ENCODE measurements at regions not wholly inside any gene's neighbourhood (a gene's known extent, or its start where the extent isn't known, plus 50 kb on each side); places are given as distances from the start of the nearest gene placed in this dataset.

DNA sequence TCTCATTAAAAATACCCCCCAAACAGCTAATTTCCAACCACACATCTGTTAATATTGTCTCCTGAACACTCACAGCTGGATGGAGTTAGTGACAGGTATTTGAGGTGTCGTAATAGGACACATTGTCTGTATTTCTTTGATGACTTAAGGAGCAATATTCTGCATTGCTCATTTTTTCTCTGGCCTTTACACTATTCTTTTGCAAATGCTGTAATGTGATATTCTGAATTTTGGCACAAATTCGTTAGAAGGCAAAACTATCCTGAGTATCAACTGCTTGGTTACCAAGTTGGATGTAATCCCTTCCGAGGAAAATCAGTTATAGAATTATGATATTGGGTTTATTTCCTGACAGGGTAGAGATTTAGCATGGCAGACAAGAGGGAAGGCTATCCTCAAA, 1030.2 kb downstream of the MCTP2 start:
- intact Hi-C loops (cut with DNase I; ENCODE audit: low total_unique reads) = loop anchor here (5.0 to 10.0 kb wide), 4 partner anchors 66 to 1061 kb away; no protein-coding TSS in a partner anchor

DNA sequence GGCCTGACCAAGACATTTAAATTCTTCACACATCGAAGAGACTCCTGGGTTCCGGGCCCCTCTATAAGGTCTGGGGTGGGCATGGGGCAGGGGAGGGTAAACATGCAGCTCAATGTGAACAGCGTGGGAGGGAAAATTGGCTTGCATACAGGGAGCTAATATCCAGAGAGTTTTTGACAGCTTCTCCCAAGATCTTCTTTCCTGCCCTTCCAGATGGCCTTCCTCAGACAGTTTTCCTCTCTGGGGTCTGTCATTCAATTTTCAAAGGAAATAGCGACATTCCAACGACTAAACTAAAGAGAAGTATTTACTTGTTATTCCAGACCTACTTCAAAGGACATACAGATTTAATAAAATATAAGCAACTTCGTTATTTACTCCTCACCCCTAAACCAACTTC, 1030.6 kb downstream of the MCTP2 start:
- DNase-seq = no peak
- TF ChIP-seq, protein P1, sequence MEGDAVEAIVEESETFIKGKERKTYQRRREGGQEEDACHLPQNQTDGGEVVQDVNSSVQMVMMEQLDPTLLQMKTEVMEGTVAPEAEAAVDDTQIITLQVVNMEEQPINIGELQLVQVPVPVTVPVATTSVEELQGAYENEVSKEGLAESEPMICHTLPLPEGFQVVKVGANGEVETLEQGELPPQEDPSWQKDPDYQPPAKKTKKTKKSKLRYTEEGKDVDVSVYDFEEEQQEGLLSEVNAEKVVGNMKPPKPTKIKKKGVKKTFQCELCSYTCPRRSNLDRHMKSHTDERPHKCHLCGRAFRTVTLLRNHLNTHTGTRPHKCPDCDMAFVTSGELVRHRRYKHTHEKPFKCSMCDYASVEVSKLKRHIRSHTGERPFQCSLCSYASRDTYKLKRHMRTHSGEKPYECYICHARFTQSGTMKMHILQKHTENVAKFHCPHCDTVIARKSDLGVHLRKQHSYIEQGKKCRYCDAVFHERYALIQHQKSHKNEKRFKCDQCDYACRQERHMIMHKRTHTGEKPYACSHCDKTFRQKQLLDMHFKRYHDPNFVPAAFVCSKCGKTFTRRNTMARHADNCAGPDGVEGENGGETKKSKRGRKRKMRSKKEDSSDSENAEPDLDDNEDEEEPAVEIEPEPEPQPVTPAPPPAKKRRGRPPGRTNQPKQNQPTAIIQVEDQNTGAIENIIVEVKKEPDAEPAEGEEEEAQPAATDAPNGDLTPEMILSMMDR (IDR thresholded peaks at IDR 0.05) = no peak
- intact Hi-C loops (cut with DNase I; ENCODE audit: low total_unique reads) = loop anchor here (5.0 to 10.0 kb wide), 4 partner anchors 65 to 1060 kb away; no protein-coding TSS in a partner anchor
- Histone ChIP-seq H3K9me3 (no peaks in the 10 kb centered on the region), H3K4me1 (peaks cover 0 to 82% (median 32%) of the 10 kb centered on the region in 4 donors), H3K4me3 (no peak overlapping the region), H3K27ac (peak overlapping the region; percentile 76 to 79), H3K36me3 (no peaks in the 10 kb centered on the region), H3K27me3 (no peaks in the 10 kb centered on the region)

More for the DNA sequence above, 1030.2 kb downstream of the MCTP2 start:
- H3K36me3 ChIP-seq = no peaks in the 10 kb centered on the region
- H3K4me1 ChIP-seq = peaks cover 0 to 78% (median 30%) of the 10 kb centered on the region in 4 donors
- TF ChIP-seq, protein P1 (IDR thresholded peaks at IDR 0.05) = no peak
- H3K27ac ChIP-seq = peak overlapping the region; percentile 76 to 79
- H3K4me3 ChIP-seq = no peak overlapping the region
- no peaks in the 10 kb centered on the region for H3K27me3 ChIP-seq
- DNase-seq = no peak
- no peaks in the 10 kb centered on the region for H3K9me3 ChIP-seq

DNA sequence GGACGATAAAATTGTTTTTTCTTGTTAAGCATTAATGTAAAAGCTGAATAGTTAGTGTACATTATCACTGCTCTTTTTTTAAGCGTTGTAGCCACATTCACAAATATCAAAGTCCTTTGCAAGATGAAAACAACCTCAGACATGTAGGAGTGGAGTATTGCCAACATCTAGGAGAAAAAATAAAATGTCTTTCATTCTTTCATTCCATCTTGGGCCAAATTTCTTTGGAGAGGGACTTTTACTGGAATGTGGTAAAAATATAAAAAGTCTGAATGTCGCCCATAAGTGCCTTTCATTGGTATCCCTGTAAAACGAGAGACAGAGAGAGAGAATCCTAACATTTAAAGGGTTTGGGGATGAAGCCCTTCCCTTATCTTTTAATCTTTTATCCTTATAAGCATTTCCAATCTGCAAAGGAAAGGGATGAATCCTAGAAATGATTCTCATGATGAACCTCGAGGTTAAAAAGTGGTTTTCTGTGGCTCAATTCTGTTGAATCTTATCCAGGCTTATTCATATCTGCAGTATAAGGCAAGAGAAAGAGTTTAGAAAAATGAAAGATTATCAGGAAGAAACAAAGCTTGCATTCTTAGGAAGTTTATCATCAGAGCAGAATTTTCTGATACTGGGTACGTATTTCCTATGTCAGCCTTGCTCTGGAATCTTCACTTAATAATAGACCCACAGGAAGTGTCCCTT, 1031.7 kb downstream of the MCTP2 start:
- Histone ChIP-seq H3K27me3 (no peaks in the 10 kb centered on the region), H3K36me3 (no peaks in the 10 kb centered on the region), H3K27ac (peak overlapping the region; percentile 76 to 79), H3K4me1 (peaks cover 0 to 93% (median 39%) of the 10 kb centered on the region in 4 donors), H3K4me3 (no peak overlapping the region), H3K9me3 (no peaks in the 10 kb centered on the region)
- DNase-seq = no peak
- TF ChIP-seq, protein P1 (IDR thresholded peaks at IDR 0.05) = no peak
- intact Hi-C loops (cut with DNase I; ENCODE audit: low total_unique reads) = loop anchor here (5.0 to 10.0 kb wide), 4 partner anchors 64 to 1059 kb away; no protein-coding TSS in a partner anchor

GRCh38 chr15:95263751-95264150, 1032.4 kb downstream of the MCTP2 start:
- H3K9me3 ChIP-seq = no peaks in the 10 kb centered on the region
- peaks cover 0 to 100% (median 40%) of the 10 kb centered on the region in 4 donors for H3K4me1 ChIP-seq
- intact Hi-C loops (cut with DNase I; ENCODE audit: low total_unique reads) = loop anchor here (5.0 to 10.0 kb wide), 4 partner anchors 64 to 1059 kb away; no protein-coding TSS in a partner anchor
- no peaks in the 10 kb centered on the region for H3K36me3 ChIP-seq
- no peak overlapping the region for H3K4me3 ChIP-seq
- DNase-seq = no peak
- TF ChIP-seq, protein P1 (IDR thresholded peaks at IDR 0.05) = no peak
- H3K27me3 ChIP-seq = no peaks in the 10 kb centered on the region
- H3K27ac ChIP-seq = peak overlapping the region; percentile 76 to 79

DNA sequence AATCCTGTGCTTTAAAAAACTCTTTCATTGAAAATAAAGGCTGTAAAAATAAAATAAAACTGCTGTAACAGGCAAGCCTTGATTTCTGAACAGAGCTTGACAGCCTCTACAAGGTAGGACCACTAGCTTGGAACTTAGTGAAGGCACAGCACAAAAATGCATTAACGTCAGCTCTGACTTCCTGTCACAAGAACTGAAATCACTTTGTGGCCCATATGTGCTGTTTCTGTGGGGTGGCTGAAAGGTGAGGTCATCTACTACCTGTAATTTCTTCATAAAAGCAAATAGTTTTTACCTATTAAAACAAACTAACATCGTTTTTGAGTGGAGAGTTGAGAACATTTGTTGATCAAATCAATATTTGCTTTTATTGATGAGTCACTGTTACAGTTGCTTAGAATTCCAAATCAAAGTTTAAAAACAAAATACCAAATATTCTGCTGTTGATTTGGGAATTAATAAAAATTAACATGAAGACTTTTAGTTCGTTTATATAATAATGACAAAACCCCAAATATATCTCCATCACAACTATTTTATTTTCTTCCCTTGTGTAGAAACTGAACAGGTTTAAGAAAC, 1034.1 kb downstream of the MCTP2 start:
- intact Hi-C loops (cut with DNase I; ENCODE audit: low total_unique reads) = loop anchor here (10.0 kb wide), 2 partner anchors 149 to 569 kb away; no protein-coding TSS in a partner anchor
- Histone ChIP-seq H3K36me3 (no peaks in the 10 kb centered on the region), H3K4me3 (no peak overlapping the region), H3K9me3 (no peaks in the 10 kb centered on the region), H3K27ac (peak overlapping the region; percentile 76 to 79), H3K4me1 (peaks cover 0 to 100% (median 34%) of the 10 kb centered on the region in 4 donors), H3K27me3 (no peaks in the 10 kb centered on the region)
- TF ChIP-seq, protein P1 (IDR thresholded peaks at IDR 0.05) = no peak
- DNase-seq = no peak
